ENCODE measurements at regions not wholly inside any gene's neighbourhood (a gene's known extent, or its start where the extent isn't known, plus 50 kb on each side); places are given as distances from the start of the nearest gene placed in this dataset.

GRCh38 chr5:62127098-62127736 lies 178.8 kb upstream of the KIF2A start:
- peak; percentile 62 for DNase-seq

- no peak for DNase-seq
Observed at GRCh38 chr5:62130107-62130506, 175.9 kb upstream of the KIF2A start.

GRCh38 chr5:62132276-62132675 lies 173.7 kb upstream of the KIF2A start:
- DNase-seq = no peak

GRCh38 chr5:62133426-62133825 lies 172.6 kb upstream of the KIF2A start:
- DNase-seq = no peak

GRCh38 chr5:62134811-62135210 lies 171.2 kb upstream of the KIF2A start:
- no peak for DNase-seq

GRCh38 chr5:62137628-62138027 lies 168.4 kb upstream of the KIF2A start:
- DNase-seq = no peak

GRCh38 chr5:62138607-62139006 lies 167.4 kb upstream of the KIF2A start:
- DNase-seq = peak; percentile 62

GRCh38 chr5:62139741-62140140 lies 166.3 kb upstream of the KIF2A start:
- DNase-seq = peak; percentile 5

GRCh38 chr5:62142351-62142750 lies 163.7 kb upstream of the KIF2A start:
- DNase-seq = no peak

- peak; percentile 12 for DNase-seq
Observed at GRCh38 chr5:62143268-62144229, 162.5 kb upstream of the KIF2A start.

- DNase-seq = peak; percentile 54
Observed at GRCh38 chr5:62144401-62145022, 161.5 kb upstream of the KIF2A start.

GRCh38 chr5:62149879-62150278 lies 156.1 kb upstream of the KIF2A start:
- DNase-seq = no peak

GRCh38 chr5:62152394-62153087 lies 153.5 kb upstream of the KIF2A start:
- peak; percentile 90 for DNase-seq

GRCh38 chr5:62154758-62155157 lies 151.2 kb upstream of the KIF2A start:
- DNase-seq = no peak

GRCh38 chr5:62155988-62156387 lies 150.0 kb upstream of the KIF2A start:
- DNase-seq = no peak

- DNase-seq = peak; percentile 90
Observed at GRCh38 chr5:62167561-62168057, 138.4 kb upstream of the KIF2A start.

GRCh38 chr5:62168506-62169281 lies 137.3 kb upstream of the KIF2A start:
- peak; percentile 6 for DNase-seq

- DNase-seq = no peak
Observed at GRCh38 chr5:62178258-62178657, 127.7 kb upstream of the KIF2A start.

GRCh38 chr5:62182802-62183201 lies 123.2 kb upstream of the KIF2A start:
- DNase-seq = no peak

GRCh38 chr5:62183727-62184126 lies 122.3 kb upstream of the KIF2A start:
- no peak for DNase-seq

- no peak for DNase-seq
Observed at GRCh38 chr5:62184444-62184843, 121.6 kb upstream of the KIF2A start.

GRCh38 chr5:62190173-62190572 lies 115.8 kb upstream of the KIF2A start:
- DNase-seq = no peak
